Stimulated activated CD8-positive, alpha-beta memory T cell treated with anti-CD3 and anti-CD28 coated beads, Interleukin-12 subunit alpha, Interleukin-12 subunit beta, amount 100 ng/mL, for 24 hours (primary cell): ENCODE measurements at regions not wholly inside any gene's neighbourhood (a gene's known extent, or its start where the extent isn't known, plus 50 kb on each side); places are given as distances from the start of the nearest gene placed in this dataset.
"Not testable (repeated sequence)": the region's sequence is repeated elsewhere in the genome, so short reads cannot be mapped to it uniquely, and the experiment has no call there.

Experiments used
- DNase-seq: peaks from one replicate; pipeline ENCODE4 v3.0.0-alpha.2; 2020; ENCODE audit errors: extremely low read depth

GRCh38 chr9:588981-589380, 252.5 kb upstream of the DMRT1 start:
- DNase-seq: no peak

GRCh38 chr9:589723-590122, 251.8 kb upstream of the DMRT1 start:
- no peak for DNase-seq

GRCh38 chr9:591292-591691, 250.2 kb upstream of the DMRT1 start:
- no peak for DNase-seq

GRCh38 chr9:592225-592624, 249.3 kb upstream of the DMRT1 start:
- no peak for DNase-seq

GRCh38 chr9:592733-593132, 248.8 kb upstream of the DMRT1 start:
- no peak for DNase-seq

- no peak for DNase-seq
Measured at GRCh38 chr9:593809-594208, 247.7 kb upstream of the DMRT1 start.

GRCh38 chr9:596703-597102, 244.8 kb upstream of the DMRT1 start:
- DNase-seq: no peak

- no peak for DNase-seq
Measured at GRCh38 chr9:600006-600405, 241.5 kb upstream of the DMRT1 start.

- no peak for DNase-seq
Measured at GRCh38 chr9:602716-603115, 238.8 kb upstream of the DMRT1 start.

GRCh38 chr9:603126-603525, 238.4 kb upstream of the DMRT1 start:
- DNase-seq: no peak

GRCh38 chr9:607417-607816, 234.1 kb upstream of the DMRT1 start:
- no peak for DNase-seq

- no peak for DNase-seq
Measured at GRCh38 chr9:613771-614347, 227.6 kb upstream of the DMRT1 start.

GRCh38 chr9:614431-614830, 227.1 kb upstream of the DMRT1 start:
- DNase-seq: no peak

GRCh38 chr9:615756-616155, 225.7 kb upstream of the DMRT1 start:
- DNase-seq: no peak

- no peak for DNase-seq
Measured at GRCh38 chr9:616694-617093, 224.8 kb upstream of the DMRT1 start.

GRCh38 chr9:617445-618085, 223.9 kb upstream of the DMRT1 start:
- no peak for DNase-seq

- DNase-seq: no peak
Measured at GRCh38 chr9:618478-618877, 223.0 kb upstream of the DMRT1 start.

- no peak for DNase-seq
Measured at GRCh38 chr9:621201-621855, 220.2 kb upstream of the DMRT1 start.

- no peak for DNase-seq
Measured at GRCh38 chr9:624935-625500, 216.5 kb upstream of the DMRT1 start.

GRCh38 chr9:625613-626012, 215.9 kb upstream of the DMRT1 start:
- no peak for DNase-seq

GRCh38 chr9:626114-626513, 215.4 kb upstream of the DMRT1 start:
- DNase-seq: not testable (repeated sequence)

- no peak for DNase-seq
Measured at GRCh38 chr9:626596-626995, 214.9 kb upstream of the DMRT1 start.

- DNase-seq: no peak
Measured at GRCh38 chr9:627336-627970, 214.0 kb upstream of the DMRT1 start.
